GM13977 (cell line): ENCODE measurements at regions not wholly inside any gene's neighbourhood (a gene's known extent, or its start where the extent isn't known, plus 50 kb on each side); places are given as distances from the start of the nearest gene placed in this dataset.
"Not testable (repeated sequence)": the region's sequence is repeated elsewhere in the genome, so short reads cannot be mapped to it uniquely, and the experiment has no call there.

Experiments
- DNase-seq: peaks from one replicate; pipeline ENCODE4 v3.0.0; 2012; ENCODE audit warnings: low spot score
- CTCF ChIP-seq: IDR thresholded peaks from 2 replicates; pipeline ENCODE4 v1.5.1; 2012; ENCODE audit warnings: mild to moderate bottlenecking, control low read depth; ENCODE audit not compliant: insufficient read depth; ENCODE audit errors: extremely low read depth, missing control alignments
- in situ Hi-C: fragments of 300-500 bp; cut with MboI; formaldehyde crosslinking; loops from one replicate; pipeline ENCODE4 v1.12.0; 2022; ENCODE audit warnings: low sequenced_read_pairs, low pct_unique_long_range_greater_than_20kb, mixed read lengths, inconsistent platforms; ENCODE audit not compliant: unreplicated experiment

- DNase-seq, in situ Hi-C loops: not testable (repeated sequence)
Measured at GRCh38 chr2:88802026-88802425, 110.6 kb downstream of the RPIA start.

DNA sequence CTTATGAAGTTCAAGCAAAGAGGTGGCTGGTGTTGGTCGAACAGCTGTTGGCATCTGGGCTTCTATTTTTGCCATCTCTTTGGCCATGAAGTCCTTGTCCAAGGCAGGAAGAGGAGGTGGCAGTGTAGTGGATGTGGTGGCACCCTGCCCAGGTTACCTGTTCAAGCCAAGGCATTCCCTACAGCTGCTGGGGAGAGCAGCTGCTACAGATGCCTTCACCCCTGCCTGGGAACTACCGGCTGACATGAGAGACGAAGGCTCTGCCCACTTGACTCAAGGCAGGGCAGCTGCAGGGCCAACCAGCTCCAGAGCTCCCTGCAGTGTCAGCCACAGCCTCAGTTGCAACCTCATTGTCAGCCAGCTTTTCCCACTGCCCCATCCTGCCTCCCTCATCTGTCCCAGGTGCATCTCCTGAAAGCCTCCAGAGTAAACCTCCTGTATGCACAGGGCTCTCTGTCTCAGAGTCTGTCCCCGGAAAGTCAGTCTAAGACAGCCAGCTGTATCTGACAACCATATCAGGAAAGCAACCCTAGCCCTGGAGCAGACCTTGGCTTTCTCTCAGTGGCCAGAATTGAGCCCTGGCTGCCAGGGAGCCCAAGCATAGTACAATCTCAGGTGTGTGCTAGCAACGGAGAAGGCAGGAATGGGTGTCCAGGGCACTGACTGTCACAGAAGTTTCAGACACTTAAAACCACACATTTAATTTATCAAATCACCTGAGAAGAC is 115.9 kb downstream of the RPIA start:
- TF ChIP-seq CTCF, result no peak
- no peak for DNase-seq
- in situ Hi-C loops, result no loop called here

DNA sequence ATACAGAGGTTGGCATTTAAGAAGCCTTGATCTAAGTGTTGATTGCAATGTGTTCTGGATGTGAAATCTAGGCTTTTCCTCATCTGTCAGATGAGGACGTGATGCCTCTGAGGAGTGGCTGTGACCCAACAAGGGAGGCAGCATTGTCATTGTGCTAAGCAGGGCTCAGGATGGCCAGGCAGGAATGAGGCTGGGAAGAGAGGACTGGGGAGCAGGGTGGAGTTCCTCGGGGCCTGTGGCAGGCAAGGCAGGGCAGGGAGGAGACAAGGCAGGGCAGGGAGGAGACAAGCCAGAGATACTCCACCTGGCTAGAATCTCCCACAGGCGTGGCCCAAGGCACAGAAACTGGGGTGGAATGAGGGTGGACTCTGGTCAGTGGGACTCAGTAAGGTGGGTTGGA is 116.6 kb downstream of the RPIA start:
- TF ChIP-seq CTCF, result no peak
- no peak for DNase-seq
- in situ Hi-C loops, result no loop called here

DNA sequence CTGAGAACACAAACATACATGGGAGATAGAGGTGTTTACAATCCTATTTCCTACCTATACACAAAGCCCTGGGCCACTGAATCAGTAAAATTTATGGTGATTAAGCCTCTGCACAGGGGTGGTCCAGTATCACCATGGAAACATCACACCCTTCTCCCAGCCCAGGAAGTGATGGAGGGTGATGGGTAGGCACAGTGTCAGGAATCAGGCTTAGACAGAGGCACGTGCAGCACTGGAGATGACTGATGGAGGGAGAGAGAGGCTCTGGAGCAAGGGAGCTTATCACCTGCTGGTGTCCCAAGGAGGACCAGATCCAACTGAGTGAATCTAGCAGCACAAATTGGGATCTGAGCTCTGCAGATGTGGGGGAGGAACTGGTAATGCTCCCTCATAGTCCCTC is 117.2 kb downstream of the RPIA start:
- no peak for DNase-seq
- TF ChIP-seq CTCF, result no peak
- in situ Hi-C loops, result no loop called here

GRCh38 chr2:88809216-88809615 is 117.7 kb downstream of the RPIA start:
- no peak for DNase-seq
- in situ Hi-C loops, result no loop called here
- TF ChIP-seq CTCF, result no peak

- in situ Hi-C loops, result no loop called here
- DNase-seq, result no peak
- TF ChIP-seq CTCF, result no peak
Measured at GRCh38 chr2:88810017-88810416, 118.5 kb downstream of the RPIA start.

GRCh38 chr2:88810488-88810887 is 119.0 kb downstream of the RPIA start:
- no peak for TF ChIP-seq CTCF
- in situ Hi-C loops, result no loop called here
- DNase-seq, result no peak
